Prostate gland (tissue), 2 donors: ENCODE measurements at regions not wholly inside any gene's neighbourhood (a gene's known extent, or its start where the extent isn't known, plus 50 kb on each side); places are given as distances from the start of the nearest gene placed in this dataset.

Experiments used
- DNase-seq: peaks from one replicate; pipeline ENCODE4 v3.0.0-alpha.2; 2019; ENCODE audit warnings: low spot score
- H3K27ac ChIP-seq, 2 donors: fragments of 200-600 bp; sonication (generic); 2 replicates each; pipeline ENCODE4 v1.5.1; 2017 to 2019
- H3K27me3 ChIP-seq: fragments of 200-600 bp; sonication (generic); replicated peaks from 2 replicates; pipeline ENCODE4 v1.5.1; 2019; ENCODE audit not compliant: insufficient read depth
- H3K36me3 ChIP-seq, 2 donors: fragments of 200-600 bp; sonication (generic); 1 replicate in 1 of 2; 2 replicates in 1 of 2; pipeline versions ENCODE4 v1.5.1 to v1.8.1; 2017 to 2019
- H3K4me1 ChIP-seq: fragments of 200-600 bp; sonication (generic); replicated peaks from 2 replicates; pipeline ENCODE4 v1.5.1; 2019
- H3K4me3 ChIP-seq, 2 donors: fragments of 200-600 bp; sonication (generic); 2 replicates each; pipeline ENCODE4 v1.5.1; 2017 to 2019
- H3K9me3 ChIP-seq: fragments of 200-600 bp; sonication (generic); 2 replicates; pipeline ENCODE4 v1.5.1; 2017
- CTCF ChIP-seq, 4 experiments: fragments of 200-600 bp in 2 of 4; fragments of 450-650 bp in 2 of 4; sonication (generic) in 2 of 4; IDR thresholded peaks; 1 replicate in 3 of 4; 2 replicates in 1 of 4; pipeline ENCODE4 v1.5.1; 2016 to 2019; ENCODE audit warnings: antibody characterized with exemption in 4 of 4, mild to moderate bottlenecking in 2 of 4, moderate library complexity in 2 of 4
- POLR2A ChIP-seq: fragments of 450-650 bp; IDR thresholded peaks from one replicate; pipeline ENCODE4 v1.6.1; 2016; ENCODE audit warnings: antibody characterized with exemption, mild to moderate bottlenecking
- POLR2AphosphoS5 ChIP-seq: sonication (generic); formaldehyde crosslinking; IDR thresholded peaks from one replicate; pipeline ENCODE4 v1.6.1; 2017; ENCODE audit warnings: antibody characterized with exemption
- WGBS: methylation state at CpG from one replicate; pipeline ENCODE4 v1.1.5; 2018; 5-methylcytosine and 5-hydroxymethylcytosine counted together
- intact Hi-C: fragments of 100-400 bp; cut with DNase I; formaldehyde crosslinking; loops from one replicate; pipeline ENCODE4 v1.14.2; 2022

GRCh38 chr11:91194546-91194945 is 971.7 kb upstream of the CHORDC1 start:
- no peaks in the 10 kb centered on the region for H3K27me3 ChIP-seq
- WGBS: 17% methylated on average over 2 of the region's 2 CpGs
- no peak for TF ChIP-seq CTCF (IDR thresholded peaks at IDR 0.05)
- TF ChIP-seq POLR2AphosphoS5: no peak
- no peak for TF ChIP-seq POLR2A
- intact Hi-C loops: no loop called here
- H3K4me3 ChIP-seq: no peak overlapping the region
- H3K9me3 ChIP-seq: no peaks in the 10 kb centered on the region
- H3K27ac ChIP-seq: no peak overlapping the region
- no peak for DNase-seq
- H3K36me3 ChIP-seq: no peaks in the 10 kb centered on the region
- H3K4me1 ChIP-seq: no peaks in the 10 kb centered on the region

- no peak for DNase-seq
- Histone ChIP-seq H3K27me3 (no peaks in the 10 kb centered on the region), H3K4me3 (no peak overlapping the region), H3K9me3 (no peaks in the 10 kb centered on the region), H3K4me1 (no peaks in the 10 kb centered on the region), H3K27ac (no peak overlapping the region), H3K36me3 (no peaks in the 10 kb centered on the region)
- whole genome bisulfite sequencing: 94% methylated on average over 6 of the region's 6 CpGs
- TF ChIP-seq CTCF (IDR thresholded peaks at IDR 0.05) (no peak), POLR2A (no peak), POLR2AphosphoS5 (no peak)
- intact Hi-C loops: no loop called here
Observed at GRCh38 chr11:91188484-91188883, 965.6 kb upstream of the CHORDC1 start.

- no peaks in the 10 kb centered on the region for H3K27me3 ChIP-seq
- no peak for DNase-seq
- H3K36me3 ChIP-seq: no peaks in the 10 kb centered on the region
- intact Hi-C loops: no loop called here
- H3K9me3 ChIP-seq: no peaks in the 10 kb centered on the region
- 90% methylated on average over 2 of the region's 2 CpGs for WGBS
- H3K4me1 ChIP-seq: no peaks in the 10 kb centered on the region
- H3K4me3 ChIP-seq: no peak overlapping the region
- no peak for TF ChIP-seq CTCF (IDR thresholded peaks at IDR 0.05)
- no peak for TF ChIP-seq POLR2A
- no peak for TF ChIP-seq POLR2AphosphoS5
- H3K27ac ChIP-seq: no peak overlapping the region
Observed at GRCh38 chr11:91187314-91187713, 964.5 kb upstream of the CHORDC1 start.

- H3K9me3 ChIP-seq: no peaks in the 10 kb centered on the region
- H3K4me1 ChIP-seq: no peaks in the 10 kb centered on the region
- no peak for TF ChIP-seq POLR2A
- no peak for TF ChIP-seq CTCF (IDR thresholded peaks at IDR 0.05)
- no peak for TF ChIP-seq POLR2AphosphoS5
- no peaks in the 10 kb centered on the region for H3K36me3 ChIP-seq
- H3K4me3 ChIP-seq: no peak overlapping the region
- DNase-seq: no peak
- 75% methylated on average over 1 of the region's 1 CpG for WGBS
- intact Hi-C loops: no loop called here
- H3K27ac ChIP-seq: no peak overlapping the region
- no peaks in the 10 kb centered on the region for H3K27me3 ChIP-seq
Observed at GRCh38 chr11:91178366-91178765, 955.5 kb upstream of the CHORDC1 start.

GRCh38 chr11:91174734-91175133 is 951.9 kb upstream of the CHORDC1 start:
- Histone ChIP-seq H3K36me3 (no peaks in the 10 kb centered on the region), H3K4me1 (no peaks in the 10 kb centered on the region), H3K9me3 (no peaks in the 10 kb centered on the region), H3K27me3 (no peaks in the 10 kb centered on the region), H3K4me3 (no peak overlapping the region), H3K27ac (no peak overlapping the region)
- DNase-seq: no peak
- intact Hi-C loops: no loop called here
- TF ChIP-seq POLR2A: no peak
- no peak for TF ChIP-seq CTCF (IDR thresholded peaks at IDR 0.05)
- no peak for TF ChIP-seq POLR2AphosphoS5
